ENCODE measurements at regions not wholly inside any gene's neighbourhood (a gene's known extent, or its start where the extent isn't known, plus 50 kb on each side); places are given as distances from the start of the nearest gene placed in this dataset.
A peak's percentile ranks its signal among the peaks of the same experiment; 100 is the strongest.

GRCh38 chr1:238672262-238672661 is 714.1 kb upstream of the CHRM3 start:
- Mint-ChIP-seq H3K36me3 (ENCODE audit: insufficient read depth in 1 of 3, low read depth in 3 of 3) (peaks cover 0 to 10% (median 0%) of the 10 kb centered on the region in 3 experiments; a peak in 1 of 7 replicates), H3K27me3 (ENCODE audit: low read depth) (no peaks in the 10 kb centered on the region), H3K4me3 (no peak overlapping the region), H3K4me1 (peaks cover 11% of the 10 kb centered on the region in 2 experiments), H3K9me3 (no peaks in the 10 kb centered on the region; a peak in 1 of 5 replicates), H3K27ac (peak overlapping the region in 1 of 3 experiments; percentile 77; a peak in 2 of 7 replicates)
- H3K4me2 ChIP-seq (ENCODE audit: insufficient read depth, insufficient read length, low read length) = no peak overlapping the region
- H3K9me3 ChIP-seq (ENCODE audit: control insufficient read depth, low read depth, low read length) = no peaks in the 10 kb centered on the region
- H3T11ph ChIP-seq (ENCODE audit: low read length) = no peak overlapping the region
- H3K23ac ChIP-seq (ENCODE audit: insufficient read length, low read depth, low read length) = no peak overlapping the region
- no peak overlapping the region for H3K14ac ChIP-seq (ENCODE audit: insufficient read depth, low read length)
- H4K8ac ChIP-seq (replicated peaks; ENCODE audit: insufficient read length, low read depth, low read length) = no peak overlapping the region
- H2BK120ac ChIP-seq (ENCODE audit: low read depth, low read length, poor library complexity, severe bottlenecking) = no peak overlapping the region
- no peak overlapping the region for H3K4ac ChIP-seq (ENCODE audit: low read depth, low read length)
- H3K56ac ChIP-seq (ENCODE audit: insufficient read length, low read depth, low read length) = no peak overlapping the region
- no CpG with 5 or more reads among the region's 4 CpGs for WGBS (ENCODE audit: extremely low coverage, insufficient read length, low lambda C conversion rate)
- H2BK15ac ChIP-seq (ENCODE audit: low read depth, low read length) = no peak overlapping the region
- no peak overlapping the region for H2BK12ac ChIP-seq (ENCODE audit: insufficient read length, low read depth, low read length)
- H2AFZ ChIP-seq (ENCODE audit: low read length) = no peak overlapping the region
- no peak overlapping the region for H3K27ac ChIP-seq (ENCODE audit: insufficient read length, low read depth, low read length)
- H3K79me2 ChIP-seq (ENCODE audit: insufficient read depth, low read length) = no peaks in the 10 kb centered on the region
- H3K18ac ChIP-seq (ENCODE audit: insufficient read length, low read depth, low read length) = no peak overlapping the region
- H3K27me3 ChIP-seq (ENCODE audit: insufficient read depth, low read length) = no peaks in the 10 kb centered on the region
- no peak overlapping the region for H3K9ac ChIP-seq (ENCODE audit: extremely low read depth, insufficient read length, low read length)
- H4K91ac ChIP-seq (ENCODE audit: insufficient read length, low read depth, low read length) = no peak overlapping the region
- no peaks in the 10 kb centered on the region for H3K23me2 ChIP-seq (ENCODE audit: insufficient read length, low read depth, low read length, poor library complexity, severe bottlenecking)
- no peaks in the 10 kb centered on the region for H4K20me1 ChIP-seq (ENCODE audit: control insufficient read depth, insufficient read depth, insufficient read length)
- no peaks in the 10 kb centered on the region for H3K4me1 ChIP-seq (ENCODE audit: insufficient read depth, low read length)
- H2BK20ac ChIP-seq (ENCODE audit: low read depth, low read length, poor library complexity, severe bottlenecking) = no peak overlapping the region
- H2BK5ac ChIP-seq (ENCODE audit: insufficient read length, low read length) = no peak overlapping the region
- no peak for TF ChIP-seq CTCF (conservative IDR thresholded peaks at IDR 0.05)
- no peak overlapping the region for H4K5ac ChIP-seq (ENCODE audit: insufficient read length, low read depth, low read length)
- DNase-seq = no peak
- H2AK5ac ChIP-seq (ENCODE audit: insufficient read length, low read length) = no peak overlapping the region
- H3K79me1 ChIP-seq (ENCODE audit: insufficient read depth, low read depth, low read length, poor library complexity, severe bottlenecking) = no peaks in the 10 kb centered on the region
